H1 (cell line): ENCODE measurements at regions not wholly inside any gene's neighbourhood (a gene's known extent, or its start where the extent isn't known, plus 50 kb on each side); places are given as distances from the start of the nearest gene placed in this dataset.

Source experiments
- CTCF ChIA-PET: fragments of 300-600 bp; sonication (Branson Sonifier 250); formaldehyde crosslinking; loops from one replicate; lab custom pipeline; 2021; ENCODE audit not compliant: partially characterized antibody; lab: Charles Lee
- POLR2A ChIA-PET: fragments of 300-600 bp; sonication (Branson Sonifier 250); formaldehyde crosslinking; loops from one replicate; lab custom pipeline; 2021; ENCODE audit warnings: inconsistent platforms; ENCODE audit not compliant: partially characterized antibody; lab: Charles Lee
- DNase-seq, 2 experiments: peaks; one replicate each; pipeline versions ENCODE4 v3.0.0 to v3.0.0-alpha.2; 2010 to 2022; ENCODE audit warnings: low spot score in 2 of 2, low read depth in 1 of 2, mixed read lengths in 1 of 2
- FAIRE-seq: peaks from 2 replicates; lab custom pipeline; 2011; peaks lifted over from hg19 to GRCh38; lab: Jason Lieb, UNC
- H2AFZ ChIP-seq: 2 replicates; pipeline ENCODE4 v1.8.1; 2012; ENCODE audit warnings: low read length, inconsistent platforms
- H2AK5ac ChIP-seq: 2 replicates; pipeline ENCODE4 v1.6.1; 2013; ENCODE audit warnings: low read depth, low read length
- H2BK120ac ChIP-seq: replicated peaks from 2 replicates; pipeline ENCODE3; 2013; ENCODE audit warnings: low read depth, low read length, inconsistent platforms
- H2BK12ac ChIP-seq: 2 replicates; pipeline ENCODE4 v1.6.1; 2013; ENCODE audit warnings: low read depth, low read length
- H2BK15ac ChIP-seq: 2 replicates; pipeline ENCODE4 v1.6.1; 2013; ENCODE audit warnings: low read length
- H2BK20ac ChIP-seq: 2 replicates; pipeline ENCODE4 v1.6.1; 2013; ENCODE audit warnings: low read length
- H2BK5ac ChIP-seq: 2 replicates; pipeline ENCODE4 v1.6.1; 2013; ENCODE audit warnings: low read depth, low read length
- H3K14ac ChIP-seq: 2 replicates; pipeline ENCODE4 v1.6.1; 2013; ENCODE audit warnings: inconsistent platforms; ENCODE audit not compliant: insufficient read length
- H3K18ac ChIP-seq: 2 replicates; pipeline ENCODE4 v1.6.1; 2013; ENCODE audit warnings: low read length; ENCODE audit errors: extremely low read depth
- H3K23ac ChIP-seq: 2 replicates; pipeline ENCODE4 v1.6.1; 2013; ENCODE audit warnings: inconsistent platforms; ENCODE audit not compliant: insufficient read length
- H3K23me2 ChIP-seq: 2 replicates; pipeline ENCODE4 v1.6.1; 2013; ENCODE audit warnings: low read depth, low read length
- H3K27ac ChIP-seq: 2 replicates; pipeline ENCODE4 v1.6.1; 2011; ENCODE audit warnings: low read depth, low read length, inconsistent platforms
- H3K27me3 ChIP-seq, 4 experiments: replicated peaks in 1 of 4; 1 replicate in 1 of 4; 2 replicates in 3 of 4; pipeline versions ENCODE4 v1.6.1 to v1.8.1; 2011 to 2013; ENCODE audit warnings: low read length in 3 of 4, mild to moderate bottlenecking in 3 of 4, inconsistent platforms in 2 of 4, mixed read lengths in 2 of 4, moderate library complexity in 1 of 4; ENCODE audit not compliant: control insufficient read depth in 3 of 4, insufficient read depth in 3 of 4; ENCODE audit errors: extremely low read depth in 1 of 4
- H3K36me3 ChIP-seq, 4 experiments: 2 replicates each; pipeline versions ENCODE4 v1.6.1 to v1.8.1; 2011 to 2013; ENCODE audit warnings: mild to moderate bottlenecking in 4 of 4, low read length in 3 of 4, moderate library complexity in 2 of 4, control low read depth in 1 of 4, inconsistent platforms in 1 of 4; ENCODE audit not compliant: insufficient read depth in 4 of 4, control insufficient read depth in 2 of 4
- H3K4ac ChIP-seq: replicated peaks from 2 replicates; pipeline ENCODE3; 2013; ENCODE audit warnings: low read length, low read depth, mixed read lengths, inconsistent platforms; ENCODE audit not compliant: insufficient read length
- H3K4me1 ChIP-seq, 4 experiments: replicated peaks in 1 of 4; 1 replicate in 1 of 4; 2 replicates in 3 of 4; pipeline versions ENCODE4 v1.6.1 to v1.8.1; 2011 to 2013; ENCODE audit warnings: low read length in 3 of 4, inconsistent platforms in 2 of 4, mixed read lengths in 1 of 4; ENCODE audit not compliant: insufficient read depth in 4 of 4, control insufficient read depth in 3 of 4
- H3K4me2 ChIP-seq, 2 experiments: 2 replicates each; pipeline versions ENCODE4 v1.6.1 to v1.8.1; 2011 to 2013; ENCODE audit warnings: low read depth in 2 of 2, low read length in 2 of 2, control low read depth in 1 of 2, inconsistent platforms in 1 of 2, mild to moderate bottlenecking in 1 of 2; ENCODE audit not compliant: insufficient read depth in 1 of 2
- H3K4me3 ChIP-seq, 4 experiments: fragments of 200-600, 300-600 bp in 1 of 4; sonication (generic), shearing (Covaris generic), sonication (Bioruptor Twin) in 1 of 4; 2 replicates each; pipeline versions ENCODE4 v1.5.1 to v1.8.1; 2011 to 2016; ENCODE audit warnings: low read length in 4 of 4, low read depth in 3 of 4, control low read depth in 2 of 4, inconsistent platforms in 2 of 4, mild to moderate bottlenecking in 2 of 4, mixed read lengths in 1 of 4, moderate library complexity in 1 of 4; ENCODE audit not compliant: insufficient read depth in 2 of 4; ENCODE audit errors: extremely low read depth in 1 of 4
- H3K56ac ChIP-seq: replicated peaks from 2 replicates; pipeline ENCODE3; 2013; ENCODE audit warnings: low read depth, mild to moderate bottlenecking, mixed read lengths, low read length, inconsistent platforms; ENCODE audit not compliant: insufficient read length
- H3K79me1 ChIP-seq: 2 replicates; pipeline ENCODE4 v1.6.1; 2013; ENCODE audit warnings: low read depth, low read length, control low read depth
- H3K79me2 ChIP-seq, 2 experiments: 2 replicates each; pipeline versions ENCODE4 v1.6.1 to v1.8.1; 2012 to 2013; ENCODE audit warnings: low read length in 2 of 2, mild to moderate bottlenecking in 2 of 2, inconsistent platforms in 1 of 2; ENCODE audit not compliant: insufficient read depth in 2 of 2, control insufficient read depth in 1 of 2
- H3K9ac ChIP-seq, 4 experiments: replicated peaks in 1 of 4; 1 replicate in 1 of 4; 2 replicates in 3 of 4; pipeline versions ENCODE4 v1.6.1 to v1.8.1; 2011 to 2013; ENCODE audit warnings: low read depth in 3 of 4, low read length in 3 of 4, control low read depth in 2 of 4, mild to moderate bottlenecking in 2 of 4, moderate library complexity in 2 of 4, inconsistent platforms in 1 of 4; ENCODE audit errors: extremely low read depth in 1 of 4
- H3K9me3 ChIP-seq, 2 experiments: 2 replicates each; pipeline versions ENCODE4 v1.6.1 to v1.8.1; 2012 to 2013; ENCODE audit warnings: mild to moderate bottlenecking in 2 of 2, moderate library complexity in 2 of 2, control low read depth in 1 of 2, inconsistent platforms in 1 of 2, low read depth in 1 of 2, low read length in 1 of 2, mixed read lengths in 1 of 2; ENCODE audit not compliant: insufficient read depth in 2 of 2
- H4K20me1 ChIP-seq, 2 experiments: replicated peaks in 1 of 2; 2 replicates each; pipeline versions ENCODE3 to v1.8.1; 2011 to 2013; ENCODE audit warnings: inconsistent platforms in 2 of 2, low read length in 2 of 2, mild to moderate bottlenecking in 1 of 2; ENCODE audit not compliant: insufficient read depth in 2 of 2, control insufficient read depth in 1 of 2
- H4K5ac ChIP-seq: 2 replicates; pipeline ENCODE4 v1.6.1; 2013; ENCODE audit warnings: low read length, low read depth, mixed read lengths, inconsistent platforms; ENCODE audit not compliant: insufficient read length
- H4K8ac ChIP-seq: 2 replicates; pipeline ENCODE4 v1.8.0; 2013; ENCODE audit warnings: mild to moderate bottlenecking, moderate library complexity, low read length, inconsistent platforms; ENCODE audit not compliant: insufficient read depth; ENCODE audit errors: extremely low read depth
- H4K91ac ChIP-seq: replicated peaks from 2 replicates; pipeline ENCODE3; 2013; ENCODE audit warnings: low read length, mixed read lengths, inconsistent platforms; ENCODE audit not compliant: insufficient read length
- FOSL1 ChIP-seq: IDR thresholded peaks from 2 replicates; pipeline ENCODE4 v1.6.1; 2011; ENCODE audit warnings: mild to moderate bottlenecking, low read depth, low read length, moderate library complexity; ENCODE audit not compliant: insufficient read depth
- MAFK ChIP-seq: IDR thresholded peaks from 2 replicates; pipeline ENCODE4 v1.6.1; 2012; ENCODE audit warnings: low read depth, mild to moderate bottlenecking, improper control_type of control experiment, low read length
- WGBS, 2 experiments: shearing (Covaris generic) in 1 of 2; methylation state at CpG; one replicate each; pipeline versions ENCODE4 v1.1.6 to v1.1.7; 2013 to 2015; ENCODE audit warnings: low lambda C conversion rate in 2 of 2, mixed read lengths in 2 of 2, inconsistent platforms in 1 of 2, low coverage in 1 of 2, missing lambda C conversion rate in 1 of 2; ENCODE audit not compliant: insufficient replicate concordance in 2 of 2, insufficient coverage in 1 of 2, insufficient read length in 1 of 2; ENCODE audit errors: extremely low coverage in 1 of 2, missing lambda C conversion rate in 1 of 2; 5-methylcytosine and 5-hydroxymethylcytosine counted together

DNA sequence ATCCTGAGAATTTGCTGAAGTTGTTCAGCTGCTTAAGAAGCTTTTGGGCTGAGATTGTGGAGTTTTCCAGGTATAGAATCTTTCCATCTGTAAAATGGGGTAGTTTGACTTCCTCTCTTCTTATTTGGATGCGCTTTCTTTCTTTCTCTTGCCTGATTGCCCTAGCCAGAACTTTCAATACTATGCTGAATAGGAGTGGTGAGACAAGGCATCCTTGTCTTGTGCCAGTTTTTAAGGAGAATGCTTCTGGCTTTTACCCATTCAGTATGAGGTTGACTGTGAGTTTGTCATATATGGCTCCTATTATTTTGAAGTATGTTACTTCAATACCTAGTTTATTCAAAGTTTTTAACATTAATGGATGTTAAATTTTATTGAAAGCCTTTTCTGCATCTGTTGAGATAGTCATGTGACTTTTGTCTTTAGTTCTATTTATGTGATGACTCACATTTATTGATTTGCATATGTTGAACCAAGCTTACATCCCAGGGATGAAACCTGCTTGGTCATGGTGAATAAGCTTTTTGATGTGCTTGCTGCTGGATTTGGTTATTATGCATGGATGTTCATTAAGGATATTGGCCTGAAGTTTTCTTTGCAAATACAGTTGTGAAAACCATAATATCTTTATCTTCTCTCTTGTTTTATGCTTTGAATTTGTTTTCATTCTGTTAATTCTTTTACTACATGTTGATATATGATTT lies 573.8 kb upstream of the NDST4 start:
- DNase-seq, result no peak
- Histone ChIP-seq H2AK5ac (no peak overlapping the region), H3K18ac (no peak overlapping the region), H3K14ac (no peak overlapping the region), H3K79me1 (no peaks in the 10 kb centered on the region), H4K20me1 (no peaks in the 10 kb centered on the region)
- POLR2A ChIA-PET, result no interaction called here
- TF ChIP-seq FOSL1 (no peak), MAFK (0 out of 2 replicates have a peak, but pooled peaks have one; percentile 15)
- TF ChIP-seq, all 59 proteins: peak for 1
- H3K9ac ChIP-seq, result no peak overlapping the region
- no peaks in the 10 kb centered on the region for H3K23me2 ChIP-seq
- H4K8ac ChIP-seq, result no peak overlapping the region
- no peak overlapping the region for H2BK5ac ChIP-seq
- H3K79me2 ChIP-seq, result no peaks in the 10 kb centered on the region
- no peaks in the 10 kb centered on the region for H3K36me3 ChIP-seq
- H2BK15ac ChIP-seq, result no peak overlapping the region
- CTCF ChIA-PET, result no interaction called here
- no peak overlapping the region for H3K4me3 ChIP-seq
- H3K23ac ChIP-seq, result no peak overlapping the region
- H4K91ac ChIP-seq, result no peak overlapping the region
- WGBS, 2 experiments, result 92% methylated on average over 1 of the region's 1 CpG; no CpG with 5 or more reads in 1 of the 2 experiments
- H3K27me3 ChIP-seq, result no peaks in the 10 kb centered on the region
- no peak overlapping the region for H2BK12ac ChIP-seq
- no peak for FAIRE-seq
- no peaks in the 10 kb centered on the region for H3K9me3 ChIP-seq
- H3K56ac ChIP-seq, result no peak overlapping the region
- H2BK120ac ChIP-seq, result no peak overlapping the region
- H2AFZ ChIP-seq, result no peak overlapping the region
- no peak overlapping the region for H4K5ac ChIP-seq
- H3K4me2 ChIP-seq, result no peak overlapping the region
- H3K27ac ChIP-seq, result no peak overlapping the region
- no peak overlapping the region for H3K4ac ChIP-seq
- H2BK20ac ChIP-seq, result no peak overlapping the region
- no peaks in the 10 kb centered on the region for H3K4me1 ChIP-seq
